ENCODE measurements at regions not wholly inside any gene's neighbourhood (a gene's known extent, or its start where the extent isn't known, plus 50 kb on each side); places are given as distances from the start of the nearest gene placed in this dataset.

GRCh38 chr10:128556182-128557110, 430.2 kb upstream of the MKI67 start:
- no peak for DNase-seq (ENCODE audit: low read depth)

GRCh38 chr10:128557149-128557710, 431.0 kb upstream of the MKI67 start:
- DNase-seq (ENCODE audit: low read depth): no peak

DNA sequence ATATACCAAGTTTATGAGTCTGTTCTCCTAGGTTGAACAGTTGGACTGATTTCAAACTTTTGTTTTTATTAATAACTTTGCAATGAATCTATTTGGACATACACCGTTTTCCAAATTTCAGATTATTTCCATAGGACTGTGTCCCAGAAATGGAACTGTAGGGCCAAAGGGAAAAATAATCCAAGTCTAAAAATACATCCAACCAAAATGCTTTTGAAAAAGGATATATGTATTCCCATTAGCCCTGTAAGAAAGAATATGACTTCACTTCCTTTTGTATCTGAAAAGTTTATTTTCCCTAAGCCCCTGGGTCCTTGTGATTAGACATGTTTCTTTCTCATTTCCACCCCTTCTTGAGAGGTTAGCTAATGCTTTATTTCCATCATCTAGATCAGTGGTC, 434.2 kb upstream of the MKI67 start:
- no peak for DNase-seq (ENCODE audit: low read depth)

GRCh38 chr10:128560993-128561392, 434.8 kb upstream of the MKI67 start:
- no peak for DNase-seq (ENCODE audit: low read depth)

GRCh38 chr10:128563387-128563786, 437.2 kb upstream of the MKI67 start:
- no peak for DNase-seq (ENCODE audit: low read depth)

DNA sequence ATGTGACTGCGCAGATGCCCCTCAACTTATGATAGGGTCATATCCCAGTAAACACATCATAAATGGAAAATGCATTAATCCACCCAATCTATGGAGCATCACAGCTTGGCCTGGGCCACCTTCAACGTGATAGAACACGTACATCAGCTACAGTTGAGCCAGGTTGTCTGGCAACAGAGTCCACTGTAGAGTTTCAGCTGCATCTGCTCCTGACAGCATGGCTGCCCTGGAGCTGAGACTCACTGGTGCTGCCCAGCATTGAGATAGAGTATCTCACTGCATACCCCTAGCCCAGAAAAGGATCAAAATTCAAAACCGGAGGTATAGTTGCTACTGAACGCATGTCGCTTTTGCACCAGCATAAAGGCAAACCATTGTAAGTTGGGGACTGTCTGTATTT, 437.7 kb upstream of the MKI67 start:
- DNase-seq (ENCODE audit: low read depth): no peak

GRCh38 chr10:128566361-128566968, 440.2 kb upstream of the MKI67 start:
- DNase-seq (ENCODE audit: low read depth): no peak

DNA sequence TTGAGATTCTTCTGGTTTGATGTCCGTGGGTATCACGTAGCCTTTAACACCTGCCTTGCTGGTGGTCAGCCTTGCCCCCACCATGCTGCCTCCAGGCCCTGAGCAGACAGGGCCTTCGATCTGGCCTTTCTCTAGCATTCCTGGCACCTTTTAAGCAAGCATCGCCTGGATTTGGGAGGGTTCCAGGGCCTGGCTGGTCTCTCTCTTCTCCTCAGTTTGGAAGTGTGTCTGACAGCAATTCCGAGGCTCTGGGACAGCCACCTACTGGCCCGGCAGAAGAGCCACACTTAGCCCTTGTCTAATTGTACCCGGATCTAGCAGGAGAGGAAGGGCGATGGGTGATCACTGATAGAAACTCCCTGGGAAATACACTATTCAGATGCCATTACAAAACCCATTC, 441.3 kb upstream of the MKI67 start:
- no peak for DNase-seq (ENCODE audit: low read depth)

- DNase-seq (ENCODE audit: low read depth): no peak
Measured at GRCh38 chr10:128568041-128568440, 441.8 kb upstream of the MKI67 start.

GRCh38 chr10:128568491-128568890, 442.3 kb upstream of the MKI67 start:
- DNase-seq (ENCODE audit: low read depth): no peak

- DNase-seq (ENCODE audit: low read depth): no peak
Measured at GRCh38 chr10:128568990-128569945, 443.0 kb upstream of the MKI67 start.

- no peak for DNase-seq (ENCODE audit: low read depth)
Measured at GRCh38 chr10:128570319-128570995, 444.2 kb upstream of the MKI67 start.

DNA sequence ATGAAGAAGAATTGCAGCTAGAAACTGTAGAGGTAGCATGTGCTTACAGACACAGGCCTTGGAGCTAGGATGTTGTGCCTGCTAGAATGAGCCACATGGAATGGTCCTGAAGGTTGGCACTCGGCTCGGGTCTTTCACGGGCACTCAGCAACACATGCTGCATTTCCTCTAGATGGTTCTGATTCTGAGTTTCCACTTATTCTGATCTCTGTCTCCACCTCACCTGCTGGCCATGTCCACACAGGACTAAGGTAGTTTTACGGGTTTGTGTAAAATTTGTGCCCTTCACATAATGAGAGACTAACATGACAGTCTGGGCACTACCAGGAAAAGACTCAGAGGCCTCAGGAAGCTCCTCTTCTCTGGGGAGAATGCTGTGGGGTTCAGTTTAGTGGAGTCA, 444.8 kb upstream of the MKI67 start:
- no peak for DNase-seq (ENCODE audit: low read depth)

DNA sequence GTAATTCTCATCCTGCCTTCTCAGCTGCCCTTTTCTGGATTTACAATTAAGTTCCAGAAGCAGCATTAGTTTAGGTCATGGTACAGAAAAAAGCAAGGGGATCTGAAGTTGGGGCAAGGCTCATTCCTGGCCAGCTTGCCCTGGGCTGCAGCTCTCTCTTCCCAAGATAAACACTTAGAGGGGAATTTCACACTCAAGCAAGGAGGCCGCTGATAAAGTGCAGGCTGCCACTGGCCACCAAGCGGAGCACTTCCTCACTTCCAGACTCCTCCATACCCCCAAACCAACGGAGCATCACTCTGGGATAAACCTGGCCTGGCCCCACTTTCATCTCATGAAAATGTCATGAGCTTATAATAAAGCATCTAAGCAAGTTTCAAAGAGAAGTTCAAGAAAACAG, 445.5 kb upstream of the MKI67 start:
- no peak for DNase-seq (ENCODE audit: low read depth)

DNA sequence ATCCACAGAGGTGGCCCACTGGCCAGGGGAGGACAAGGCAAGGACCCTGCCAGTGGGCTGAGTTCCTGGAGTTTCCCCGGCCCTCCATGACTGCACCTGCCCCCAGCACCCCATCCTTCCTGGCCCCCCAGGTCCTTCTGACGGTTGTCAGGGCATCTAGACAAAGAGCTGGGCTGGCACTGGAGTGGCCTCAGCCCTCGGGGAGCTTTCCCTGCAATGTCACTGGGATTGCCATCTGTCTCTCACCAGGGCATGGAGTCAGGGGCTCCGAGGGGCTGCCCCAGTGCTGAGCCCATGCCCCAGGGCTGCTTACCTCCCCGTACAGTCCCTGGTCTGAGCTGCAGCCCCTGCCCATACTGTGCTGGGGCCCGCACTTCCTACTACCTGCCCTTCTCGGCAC, 446.5 kb upstream of the MKI67 start:
- no peak for DNase-seq (ENCODE audit: low read depth)

- no peak for DNase-seq (ENCODE audit: low read depth)
Measured at GRCh38 chr10:128573281-128573845, 447.1 kb upstream of the MKI67 start.

DNA sequence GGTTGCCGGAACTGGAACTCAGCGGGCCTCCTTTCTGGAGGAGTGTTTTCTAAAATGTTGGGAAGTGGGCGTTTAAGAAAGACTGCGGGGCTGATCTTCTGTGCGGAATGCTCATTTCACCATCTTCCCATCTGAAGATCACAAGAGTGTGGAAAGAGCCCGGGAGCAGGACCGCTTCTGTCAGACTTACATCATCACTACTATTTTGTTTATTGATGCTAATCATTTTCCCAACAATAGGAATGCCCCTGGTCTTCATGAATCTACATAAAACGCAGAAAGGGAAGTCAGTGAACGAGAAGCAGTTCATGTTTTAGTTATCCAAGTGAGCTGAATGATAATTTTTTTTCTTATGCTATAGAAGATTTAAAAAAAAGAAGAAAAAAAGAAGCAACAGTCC, 447.8 kb upstream of the MKI67 start:
- DNase-seq (ENCODE audit: low read depth): no peak

DNA sequence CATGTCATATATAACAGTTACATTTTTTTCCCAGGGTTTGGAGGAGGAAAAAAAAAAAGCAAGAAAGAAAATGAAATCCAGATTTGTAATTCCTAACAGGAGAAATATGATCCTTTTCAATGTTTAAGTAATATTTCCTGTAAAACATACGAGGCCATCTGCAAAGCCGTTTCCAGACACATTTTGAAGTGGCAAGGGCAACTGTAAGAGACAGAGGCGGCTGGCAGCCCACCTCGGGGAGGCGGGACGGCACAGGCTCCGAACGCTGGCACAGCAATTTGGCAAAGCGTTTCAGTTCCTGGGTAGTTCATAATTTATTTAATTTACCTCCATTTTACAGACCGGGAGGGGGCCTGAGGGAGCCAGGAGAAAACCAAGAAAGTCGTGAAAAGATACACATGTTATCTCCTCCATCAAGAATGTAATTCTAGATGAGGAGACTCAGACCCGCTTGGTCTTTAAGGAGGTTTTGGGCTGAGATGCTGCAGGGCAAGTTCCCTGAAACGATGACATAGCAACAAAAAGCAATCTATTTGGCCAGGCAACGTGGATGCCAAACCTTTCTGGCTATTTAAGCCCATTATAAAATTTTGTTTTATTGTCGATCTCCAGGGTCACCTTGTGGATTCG, 448.5 kb upstream of the MKI67 start:
- DNase-seq (ENCODE audit: low read depth): no peak

- no peak for DNase-seq (ENCODE audit: low read depth)
Measured at GRCh38 chr10:128575761-128576160, 449.5 kb upstream of the MKI67 start.

DNA sequence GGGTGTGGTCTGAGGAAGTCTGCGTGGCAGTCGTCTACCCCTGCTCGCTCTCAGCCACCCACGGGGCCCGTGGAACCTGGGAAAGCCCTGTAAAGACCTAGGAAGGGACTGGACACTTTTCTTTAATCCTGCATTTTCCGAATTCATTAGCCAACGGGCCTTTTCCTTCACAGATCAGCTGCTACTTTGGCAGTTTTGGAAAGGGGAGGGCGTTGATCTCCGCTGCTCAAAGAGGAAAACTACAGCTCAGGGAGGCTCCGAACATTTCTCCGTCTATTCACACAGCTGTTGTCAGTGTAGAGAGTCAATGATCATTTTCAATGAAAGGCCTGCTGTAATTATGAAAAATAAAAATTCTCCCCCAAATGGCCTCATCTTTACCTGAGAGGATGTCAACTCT, 450.1 kb upstream of the MKI67 start:
- DNase-seq (ENCODE audit: low read depth): no peak
